ENCODE measurements at regions not wholly inside any gene's neighbourhood (a gene's known extent, or its start where the extent isn't known, plus 50 kb on each side); places are given as distances from the start of the nearest gene placed in this dataset.
A peak's percentile ranks its signal among the peaks of the same experiment; 100 is the strongest.

DNA sequence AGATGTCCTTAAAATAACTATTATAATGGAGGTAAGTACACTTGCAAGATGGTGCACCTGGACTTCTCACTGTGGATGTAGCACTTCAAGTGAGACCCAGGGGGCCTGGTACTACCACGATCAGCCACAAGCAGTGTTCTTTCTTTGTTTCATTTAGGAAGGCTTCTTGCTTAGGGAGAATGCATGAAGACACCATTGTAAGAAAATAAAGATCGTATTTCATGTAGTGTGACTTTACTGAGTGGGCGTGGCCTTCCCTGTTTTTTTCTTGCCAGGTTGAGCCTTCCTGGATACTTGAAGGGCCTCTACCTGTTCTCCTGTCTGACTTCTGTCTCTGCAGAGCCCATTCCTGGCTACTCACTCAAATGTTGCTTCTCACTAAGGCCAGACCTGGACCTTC lies 615.6 kb upstream of the SOX11 start:
- no peak for DNase-seq (ENCODE audit: low read depth)
- TF ChIP-seq CTCF (IDR thresholded peaks at IDR 0.05; ENCODE audit: low read length, missing control alignments) = no peak
- H3K4me3 ChIP-seq (replicated peaks; ENCODE audit: low read depth, low read length) = no peak overlapping the region

- peak; percentile 0 for DNase-seq (ENCODE audit: low read depth)
- no peak overlapping the region for H3K4me3 ChIP-seq (replicated peaks; ENCODE audit: low read depth, low read length)
- TF ChIP-seq CTCF (IDR thresholded peaks at IDR 0.05; ENCODE audit: low read length, missing control alignments) = no peak
Observed at GRCh38 chr2:5077479-5078089, 614.6 kb upstream of the SOX11 start.

DNA sequence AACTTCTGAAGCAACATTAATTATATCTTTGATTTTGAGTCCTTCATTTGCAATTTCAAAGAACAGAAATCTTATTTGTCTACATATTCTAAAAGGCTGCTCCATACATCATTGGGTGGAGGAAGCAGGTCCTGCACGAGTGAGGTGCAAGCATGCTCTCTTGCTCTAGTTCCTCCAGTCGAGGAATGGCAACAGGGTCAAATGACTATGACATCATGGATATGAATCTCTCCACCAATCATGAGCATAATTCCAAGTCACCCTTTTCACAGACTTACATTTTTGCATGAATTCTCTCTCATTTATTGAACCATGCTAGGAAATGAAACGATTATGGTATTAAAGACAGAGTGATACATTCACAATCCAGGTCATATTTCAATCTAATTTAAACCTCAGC lies 608.8 kb upstream of the SOX11 start:
- no peak for DNase-seq (ENCODE audit: low read depth)
- no peak for TF ChIP-seq CTCF (IDR thresholded peaks at IDR 0.05; ENCODE audit: low read length, missing control alignments)
- H3K4me3 ChIP-seq (replicated peaks; ENCODE audit: low read depth, low read length) = no peak overlapping the region

DNA sequence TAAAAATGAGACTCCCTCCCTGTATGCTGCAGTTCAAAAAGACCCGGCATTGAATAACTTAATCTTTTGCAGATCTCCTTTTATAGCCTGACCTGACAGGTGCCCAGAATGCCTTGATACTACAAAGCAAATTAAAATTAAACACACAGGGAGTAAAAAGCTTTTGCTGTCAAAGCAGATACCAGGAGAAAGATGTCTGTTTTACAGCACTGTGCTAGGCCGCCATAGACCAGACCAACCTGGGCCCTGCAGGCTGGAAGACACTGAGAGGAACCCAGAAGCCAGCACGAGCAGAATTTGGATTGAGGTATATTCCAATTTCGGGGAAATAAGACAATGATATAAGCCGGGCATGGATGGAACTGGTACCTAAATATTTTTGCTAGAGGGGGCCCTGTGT lies 602.8 kb upstream of the SOX11 start:
- DNase-seq (ENCODE audit: low read depth) = no peak
- TF ChIP-seq CTCF (IDR thresholded peaks at IDR 0.05; ENCODE audit: low read length, missing control alignments) = no peak
- no peak overlapping the region for H3K4me3 ChIP-seq (replicated peaks; ENCODE audit: low read depth, low read length)

DNA sequence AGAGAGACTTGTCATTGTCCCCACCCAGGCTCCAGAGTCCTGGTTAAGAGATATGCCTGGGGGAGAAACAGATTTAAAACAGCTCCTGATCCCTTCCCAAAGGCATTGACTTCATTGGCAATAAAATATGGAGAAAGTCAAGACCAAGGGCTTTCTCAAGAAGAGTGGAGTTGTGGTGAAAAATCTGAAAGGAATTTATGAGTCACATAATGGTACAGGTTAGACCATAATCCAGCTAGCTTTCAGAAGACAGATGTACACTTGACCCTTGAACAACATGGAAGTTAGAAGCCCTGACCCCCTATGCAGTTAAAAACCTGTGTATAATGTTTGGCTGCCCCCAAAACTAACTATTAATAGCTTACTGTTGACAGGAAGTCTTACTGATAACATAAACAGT lies 599.1 kb upstream of the SOX11 start:
- H3K4me3 ChIP-seq (replicated peaks; ENCODE audit: low read depth, low read length) = no peak overlapping the region
- TF ChIP-seq CTCF (IDR thresholded peaks at IDR 0.05; ENCODE audit: low read length, missing control alignments) = no peak
- DNase-seq (ENCODE audit: low read depth) = no peak

DNA sequence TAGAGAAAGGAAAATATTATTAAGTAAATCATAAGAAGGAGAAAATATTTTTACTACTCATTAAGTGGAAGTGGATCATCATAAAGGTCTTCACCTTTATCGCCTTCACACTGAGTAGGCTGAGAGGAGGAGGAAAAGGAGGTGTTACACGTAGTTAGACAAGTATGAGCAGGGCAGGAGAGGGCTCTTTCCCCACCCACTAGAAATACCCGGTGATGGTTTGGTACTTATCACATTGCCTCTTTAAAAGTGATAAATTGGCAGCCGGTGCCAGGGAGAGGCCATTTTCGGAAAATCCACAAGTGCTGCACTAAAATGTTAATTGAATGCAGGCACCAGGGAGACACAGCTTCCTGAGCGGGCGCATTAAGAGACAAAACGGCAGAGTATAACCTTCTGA lies 598.7 kb upstream of the SOX11 start:
- no peak for TF ChIP-seq CTCF (IDR thresholded peaks at IDR 0.05; ENCODE audit: low read length, missing control alignments)
- no peak for DNase-seq (ENCODE audit: low read depth)
- no peak overlapping the region for H3K4me3 ChIP-seq (replicated peaks; ENCODE audit: low read depth, low read length)

GRCh38 chr2:5094192-5094591 lies 598.0 kb upstream of the SOX11 start:
- no peak overlapping the region for H3K4me3 ChIP-seq (replicated peaks; ENCODE audit: low read depth, low read length)
- no peak for DNase-seq (ENCODE audit: low read depth)
- TF ChIP-seq CTCF (IDR thresholded peaks at IDR 0.05; ENCODE audit: low read length, missing control alignments) = no peak

Data from fibroblast of pulmonary artery (primary cell).